Natural killer cell treated with Interleukin-12 subunit alpha and Interleukin-12 subunit beta and Interleukin-15 and Interleukin-18, amount 100 ng/mL, for 72 hours (primary cell): ENCODE measurements at regions not wholly inside any gene's neighbourhood (a gene's known extent, or its start where the extent isn't known, plus 50 kb on each side); places are given as distances from the start of the nearest gene placed in this dataset.

Experiments
- ATAC-seq, 2 donors: fragments of 150-1000 bp; cut with Tn5 transposase in 1 of 2; sonication (Bioruptor Pico), chemical (Tn5 transposase) in 1 of 2; 2 replicates each; pipeline ENCODE4 v1.10.0; 2021
- DNase-seq: peaks from one replicate; pipeline ENCODE4 v3.0.0; 2022; ENCODE audit warnings: low spot score
- H3K27ac Mint-ChIP-seq, 2 donors: 1 replicate in 1 of 2; 2 replicates in 1 of 2; pipeline ENCODE4 v1.8.0; 2022; ENCODE audit warnings: mixed read lengths in 2 of 2, mild to moderate bottlenecking in 1 of 2, moderate library complexity in 1 of 2
- H3K27me3 Mint-ChIP-seq, 2 donors: 1 replicate in 1 of 2; 2 replicates in 1 of 2; pipeline ENCODE4 v1.8.0; 2022; ENCODE audit warnings: mixed read lengths in 2 of 2
- H3K36me3 Mint-ChIP-seq: one replicate; pipeline ENCODE4 v1.8.0; 2022; ENCODE audit warnings: mixed read lengths
- H3K4me1 Mint-ChIP-seq, 2 donors: 1 replicate in 1 of 2; 2 replicates in 1 of 2; pipeline ENCODE4 v1.8.0; 2022; ENCODE audit warnings: low read depth in 2 of 2, mixed read lengths in 2 of 2, mild to moderate bottlenecking in 1 of 2
- H3K4me3 Mint-ChIP-seq: one replicate; pipeline ENCODE4 v1.8.0; 2022; ENCODE audit warnings: mixed read lengths
- H3K9me3 Mint-ChIP-seq: 2 replicates; pipeline ENCODE4 v1.8.0; 2022; ENCODE audit warnings: mixed read lengths

- Mint-ChIP-seq H3K27me3 (peaks cover 17 to 25% of the 10 kb centered on the region in 2 donors), H3K4me1 (no peaks in the 10 kb centered on the region), H3K27ac (no peak overlapping the region), H3K9me3 (no peaks in the 10 kb centered on the region), H3K36me3 (no peaks in the 10 kb centered on the region), H3K4me3 (no peak overlapping the region)
- DNase-seq (no peak), ATAC-seq (no peak)
Measured at GRCh38 chr7:155138204-155138603, 68.1 kb downstream of the HTR5A start.

GRCh38 chr7:155141562-155141961, 71.4 kb downstream of the HTR5A start:
- H3K4me1 Mint-ChIP-seq: no peaks in the 10 kb centered on the region
- H3K9me3 Mint-ChIP-seq: no peaks in the 10 kb centered on the region
- DNase-seq (no peak), ATAC-seq (no peak)
- no peak overlapping the region for H3K27ac Mint-ChIP-seq
- no peaks in the 10 kb centered on the region for H3K36me3 Mint-ChIP-seq
- peaks cover 22 to 30% of the 10 kb centered on the region in 2 donors for H3K27me3 Mint-ChIP-seq
- no peak overlapping the region for H3K4me3 Mint-ChIP-seq

GRCh38 chr7:155143381-155143780, 73.3 kb downstream of the HTR5A start:
- no peaks in the 10 kb centered on the region for H3K9me3 Mint-ChIP-seq
- H3K36me3 Mint-ChIP-seq: no peaks in the 10 kb centered on the region
- DNase-seq (no peak), ATAC-seq (no peak)
- no peaks in the 10 kb centered on the region for H3K4me1 Mint-ChIP-seq
- H3K27ac Mint-ChIP-seq: peak overlapping the region in 1 of 2 donors; percentile 30
- no peak overlapping the region for H3K4me3 Mint-ChIP-seq
- H3K27me3 Mint-ChIP-seq: peaks cover 22 to 23% of the 10 kb centered on the region in 2 donors

- ATAC-seq (peak in 1 of 2 donors; percentile 43), DNase-seq (no peak)
- Mint-ChIP-seq H3K27me3 (peaks cover 22 to 23% of the 10 kb centered on the region in 2 donors), H3K27ac (no peak overlapping the region), H3K4me3 (no peak overlapping the region), H3K4me1 (no peaks in the 10 kb centered on the region), H3K36me3 (no peaks in the 10 kb centered on the region), H3K9me3 (no peaks in the 10 kb centered on the region)
Measured at GRCh38 chr7:155144371-155144770, 74.2 kb downstream of the HTR5A start.

GRCh38 chr7:155145477-155146255, 75.5 kb downstream of the HTR5A start:
- Mint-ChIP-seq H3K4me3 (no peak overlapping the region), H3K4me1 (no peaks in the 10 kb centered on the region), H3K9me3 (no peaks in the 10 kb centered on the region), H3K36me3 (no peaks in the 10 kb centered on the region), H3K27ac (no peak overlapping the region), H3K27me3 (peaks cover 22% of the 10 kb centered on the region in 2 donors)
- peak in 1 of 2 donors; percentile 27 for ATAC-seq
- no peak for DNase-seq

GRCh38 chr7:155147172-155147571, 77.0 kb downstream of the HTR5A start:
- ATAC-seq (no peak), DNase-seq (no peak)
- no peaks in the 10 kb centered on the region for H3K4me1 Mint-ChIP-seq
- no peaks in the 10 kb centered on the region for H3K9me3 Mint-ChIP-seq
- H3K4me3 Mint-ChIP-seq: no peak overlapping the region
- no peak overlapping the region for H3K27ac Mint-ChIP-seq
- peaks cover 14 to 17% of the 10 kb centered on the region in 2 donors for H3K27me3 Mint-ChIP-seq
- peaks cover 4% of the 10 kb centered on the region for H3K36me3 Mint-ChIP-seq

- H3K27ac Mint-ChIP-seq: no peak overlapping the region
- no peak overlapping the region for H3K4me3 Mint-ChIP-seq
- no peak for DNase-seq
- ATAC-seq: no peak
- no peaks in the 10 kb centered on the region for H3K4me1 Mint-ChIP-seq
- peaks cover 14 to 15% of the 10 kb centered on the region in 2 donors for H3K27me3 Mint-ChIP-seq
- H3K9me3 Mint-ChIP-seq: no peaks in the 10 kb centered on the region
- H3K36me3 Mint-ChIP-seq: peaks cover 4% of the 10 kb centered on the region
Measured at GRCh38 chr7:155147624-155148023, 77.5 kb downstream of the HTR5A start.

GRCh38 chr7:155153676-155154075, 83.6 kb downstream of the HTR5A start:
- Mint-ChIP-seq H3K9me3 (no peaks in the 10 kb centered on the region), H3K36me3 (peaks cover 4% of the 10 kb centered on the region), H3K27ac (no peak overlapping the region), H3K27me3 (peaks cover 6 to 11% of the 10 kb centered on the region in 2 donors), H3K4me3 (no peak overlapping the region), H3K4me1 (no peaks in the 10 kb centered on the region)
- DNase-seq: no peak
- no peak for ATAC-seq

GRCh38 chr7:155154586-155154985, 84.5 kb downstream of the HTR5A start:
- H3K27ac Mint-ChIP-seq: no peak overlapping the region
- H3K36me3 Mint-ChIP-seq: peaks cover 4% of the 10 kb centered on the region
- H3K4me3 Mint-ChIP-seq: no peak overlapping the region
- H3K9me3 Mint-ChIP-seq: no peaks in the 10 kb centered on the region
- ATAC-seq (no peak), DNase-seq (no peak)
- peaks cover 6 to 11% of the 10 kb centered on the region in 2 donors for H3K27me3 Mint-ChIP-seq
- H3K4me1 Mint-ChIP-seq: no peaks in the 10 kb centered on the region

GRCh38 chr7:155161690-155162089, 91.6 kb downstream of the HTR5A start:
- Mint-ChIP-seq H3K27ac (no peak overlapping the region), H3K36me3 (no peaks in the 10 kb centered on the region), H3K4me3 (no peak overlapping the region), H3K27me3 (peaks cover 18 to 23% of the 10 kb centered on the region in 2 donors), H3K9me3 (no peaks in the 10 kb centered on the region), H3K4me1 (peaks cover 0 to 4% of the 10 kb centered on the region in 2 donors)
- ATAC-seq (no peak), DNase-seq (no peak)

GRCh38 chr7:155162422-155162821, 92.3 kb downstream of the HTR5A start:
- Mint-ChIP-seq H3K9me3 (no peaks in the 10 kb centered on the region), H3K4me3 (no peak overlapping the region), H3K4me1 (peaks cover 0 to 4% of the 10 kb centered on the region in 2 donors), H3K27me3 (peaks cover 18 to 23% of the 10 kb centered on the region in 2 donors), H3K36me3 (no peaks in the 10 kb centered on the region), H3K27ac (no peak overlapping the region)
- ATAC-seq (no peak), DNase-seq (no peak)

GRCh38 chr7:155163696-155164095, 93.6 kb downstream of the HTR5A start:
- Mint-ChIP-seq H3K27me3 (peaks cover 18 to 23% of the 10 kb centered on the region in 2 donors), H3K36me3 (no peaks in the 10 kb centered on the region)
- no peak for ATAC-seq

GRCh38 chr7:155164316-155164715, 94.2 kb downstream of the HTR5A start:
- H3K9me3 Mint-ChIP-seq: no peaks in the 10 kb centered on the region
- DNase-seq: no peak

More at GRCh38 chr7:155163696-155164095, 93.6 kb downstream of the HTR5A start:
- no peak for DNase-seq
- Mint-ChIP-seq H3K4me1 (peaks cover 0 to 4% of the 10 kb centered on the region in 2 donors), H3K4me3 (no peak overlapping the region), H3K27ac (no peak overlapping the region), H3K9me3 (no peaks in the 10 kb centered on the region)

GRCh38 chr7:155166108-155166507, 96.0 kb downstream of the HTR5A start:
- no peak overlapping the region for H3K27ac Mint-ChIP-seq
- no peaks in the 10 kb centered on the region for H3K9me3 Mint-ChIP-seq
- no peak for ATAC-seq
- no peak for DNase-seq
- H3K4me3 Mint-ChIP-seq: no peak overlapping the region
- peaks cover 0 to 4% of the 10 kb centered on the region in 2 donors for H3K4me1 Mint-ChIP-seq
- H3K36me3 Mint-ChIP-seq: no peaks in the 10 kb centered on the region
- H3K27me3 Mint-ChIP-seq: peaks cover 14 to 19% of the 10 kb centered on the region in 2 donors

More at GRCh38 chr7:155164316-155164715, 94.2 kb downstream of the HTR5A start:
- peaks cover 18 to 23% of the 10 kb centered on the region in 2 donors for H3K27me3 Mint-ChIP-seq
- H3K36me3 Mint-ChIP-seq: no peaks in the 10 kb centered on the region
- H3K4me1 Mint-ChIP-seq: peaks cover 0 to 4% of the 10 kb centered on the region in 2 donors
- no peak overlapping the region for H3K27ac Mint-ChIP-seq
- ATAC-seq: peak in 1 of 2 donors; percentile 46
- H3K4me3 Mint-ChIP-seq: no peak overlapping the region
